ENCODE measurements at regions not wholly inside any gene's neighbourhood (a gene's known extent, or its start where the extent isn't known, plus 50 kb on each side); places are given as distances from the start of the nearest gene placed in this dataset.

GRCh38 chr2:239670463-239671120 is 269.8 kb upstream of the HDAC4 start:
- no peak for TF ChIP-seq CTCF (IDR thresholded peaks at IDR 0.05)
- TF ChIP-seq POLR2A (IDR thresholded peaks at IDR 0.05), result no peak
